ENCODE measurements at regions not wholly inside any gene's neighbourhood (a gene's known extent, or its start where the extent isn't known, plus 50 kb on each side); places are given as distances from the start of the nearest gene placed in this dataset.

DNA sequence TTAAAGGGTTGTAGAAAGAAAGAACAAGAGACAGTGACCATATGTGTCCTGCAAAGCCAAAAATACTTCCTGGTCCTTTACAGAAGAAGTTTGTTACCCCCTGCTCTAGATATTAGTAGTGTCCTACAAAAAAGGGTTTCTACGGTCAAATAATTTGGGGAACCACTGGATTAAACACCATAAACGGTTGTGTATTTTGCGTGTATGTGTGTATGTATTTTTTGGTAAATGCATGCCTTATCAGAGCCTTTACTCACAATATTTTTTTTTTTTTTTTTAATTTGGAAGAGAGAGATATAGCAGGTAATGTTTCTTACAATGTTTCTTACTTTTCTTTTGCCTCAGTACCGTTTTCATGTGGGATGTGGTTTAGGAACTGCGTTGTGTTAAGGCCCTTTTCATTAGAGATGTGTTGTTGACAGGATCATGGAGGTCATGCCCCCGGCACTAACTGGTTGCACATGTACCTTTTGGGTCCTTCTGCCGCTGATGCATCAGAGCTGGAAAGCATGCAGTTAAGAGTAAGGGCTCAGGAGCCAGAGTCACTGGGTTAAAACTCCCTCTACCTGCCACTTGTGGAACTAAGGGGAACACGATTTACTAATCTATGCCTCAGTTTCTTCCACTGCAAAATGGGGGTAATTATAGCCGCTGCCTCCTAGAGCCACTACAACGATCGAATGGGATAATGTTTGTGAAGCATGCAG lies 234.6 kb upstream of the KAZN start:
- no peaks in the 10 kb centered on the region for H3K36me3 Mint-ChIP-seq
- H3K27me3 Mint-ChIP-seq, result peaks cover 10% of the 10 kb centered on the region
- TF ChIP-seq, protein P1, sequence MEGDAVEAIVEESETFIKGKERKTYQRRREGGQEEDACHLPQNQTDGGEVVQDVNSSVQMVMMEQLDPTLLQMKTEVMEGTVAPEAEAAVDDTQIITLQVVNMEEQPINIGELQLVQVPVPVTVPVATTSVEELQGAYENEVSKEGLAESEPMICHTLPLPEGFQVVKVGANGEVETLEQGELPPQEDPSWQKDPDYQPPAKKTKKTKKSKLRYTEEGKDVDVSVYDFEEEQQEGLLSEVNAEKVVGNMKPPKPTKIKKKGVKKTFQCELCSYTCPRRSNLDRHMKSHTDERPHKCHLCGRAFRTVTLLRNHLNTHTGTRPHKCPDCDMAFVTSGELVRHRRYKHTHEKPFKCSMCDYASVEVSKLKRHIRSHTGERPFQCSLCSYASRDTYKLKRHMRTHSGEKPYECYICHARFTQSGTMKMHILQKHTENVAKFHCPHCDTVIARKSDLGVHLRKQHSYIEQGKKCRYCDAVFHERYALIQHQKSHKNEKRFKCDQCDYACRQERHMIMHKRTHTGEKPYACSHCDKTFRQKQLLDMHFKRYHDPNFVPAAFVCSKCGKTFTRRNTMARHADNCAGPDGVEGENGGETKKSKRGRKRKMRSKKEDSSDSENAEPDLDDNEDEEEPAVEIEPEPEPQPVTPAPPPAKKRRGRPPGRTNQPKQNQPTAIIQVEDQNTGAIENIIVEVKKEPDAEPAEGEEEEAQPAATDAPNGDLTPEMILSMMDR (conservative IDR thresholded peaks at IDR 0.05), result peak; percentile 43
- no peak overlapping the region for H3K4me3 Mint-ChIP-seq
- H3K27ac Mint-ChIP-seq, result no peak overlapping the region
- no peak for DNase-seq (ENCODE audit: extremely low spot score, unreplicated experiment)
- H3K4me1 Mint-ChIP-seq (ENCODE audit: unreplicated experiment), result peaks cover 16% of the 10 kb centered on the region
- peaks cover 5% of the 10 kb centered on the region for H3K9me3 Mint-ChIP-seq

DNA sequence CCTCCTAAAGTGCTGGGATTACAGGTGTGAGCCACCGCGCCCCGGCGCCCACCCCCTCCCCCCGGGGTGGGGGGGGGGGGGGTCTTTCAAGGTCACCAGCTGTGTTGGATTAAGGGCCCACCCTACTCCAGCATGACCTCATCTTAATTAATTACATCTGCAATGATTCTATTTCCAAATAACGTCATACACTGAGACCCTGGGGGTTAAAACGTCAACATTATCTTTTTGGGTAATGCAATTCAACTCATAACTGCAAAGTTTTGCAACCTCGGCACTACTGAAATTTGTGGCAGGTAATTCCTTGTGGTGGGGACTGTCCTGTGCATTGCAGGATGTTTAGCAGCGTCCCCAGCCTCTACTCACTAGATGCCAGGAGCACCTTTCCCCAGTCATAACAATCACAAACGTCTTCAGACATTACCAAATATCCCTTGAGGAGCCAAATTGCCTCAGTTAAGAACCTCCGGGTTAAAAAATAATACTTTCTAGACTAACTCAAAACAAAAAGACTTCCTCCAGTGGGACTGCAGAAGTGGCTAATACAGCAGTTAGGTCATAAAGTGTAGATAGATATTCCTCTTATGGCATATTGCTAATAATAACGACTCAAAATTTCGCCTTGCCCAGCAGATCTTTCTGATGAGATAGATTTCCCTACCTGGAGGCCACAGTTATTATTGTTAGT lies 233.0 kb upstream of the KAZN start:
- Mint-ChIP-seq H3K36me3 (no peaks in the 10 kb centered on the region), H3K9me3 (peaks cover 5% of the 10 kb centered on the region), H3K4me3 (no peak overlapping the region), H3K27ac (no peak overlapping the region), H3K27me3 (peaks cover 17% of the 10 kb centered on the region), H3K4me1 (ENCODE audit: unreplicated experiment) (peaks cover 22% of the 10 kb centered on the region)
- DNase-seq (ENCODE audit: extremely low spot score, unreplicated experiment), result no peak
- TF ChIP-seq, protein P1 (conservative IDR thresholded peaks at IDR 0.05), result no peak

DNA sequence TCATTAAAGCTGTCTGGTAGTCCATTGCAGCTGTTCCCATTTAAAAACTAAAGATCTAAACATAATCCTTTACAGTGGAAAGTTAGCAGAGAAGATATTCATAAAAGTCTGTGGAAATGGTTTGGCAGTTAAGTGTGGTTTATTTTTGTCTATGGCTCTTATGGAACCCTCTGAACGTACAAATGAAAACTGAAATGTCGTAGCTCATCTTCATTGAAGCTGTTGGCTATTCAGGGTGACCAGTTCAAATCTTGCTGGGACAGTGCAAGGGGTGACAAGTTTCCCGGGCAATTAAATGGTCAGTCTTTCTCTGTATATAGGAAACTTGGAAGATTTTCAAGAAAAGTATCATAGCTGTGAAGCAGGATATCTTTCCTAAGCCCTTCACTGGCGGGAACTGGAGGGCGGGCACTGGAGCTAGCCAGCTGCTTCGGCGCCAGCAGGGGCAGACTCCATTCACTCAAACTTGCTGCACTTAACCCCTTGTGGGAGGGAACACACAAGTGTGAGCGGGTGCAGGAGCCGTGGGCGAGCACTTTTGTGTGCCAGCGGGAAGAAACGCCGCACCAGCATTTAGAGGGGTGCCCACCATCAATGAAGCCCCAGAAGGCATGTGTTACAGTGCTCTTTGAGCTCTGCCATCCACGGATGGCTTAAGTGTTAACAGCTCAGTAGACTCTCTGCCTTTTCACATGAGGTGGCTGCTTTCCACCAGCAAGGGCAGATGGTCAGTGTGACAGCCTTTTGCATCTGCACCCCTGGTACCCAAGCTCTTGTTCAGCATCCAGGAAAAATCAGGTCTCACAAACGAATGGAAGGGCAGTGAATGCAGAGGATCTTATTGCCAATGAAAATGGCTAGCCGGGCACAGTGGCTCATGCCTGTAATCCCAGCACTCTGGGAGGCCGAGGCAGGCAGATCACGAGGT lies 232.1 kb upstream of the KAZN start:
- Mint-ChIP-seq H3K4me3 (no peak overlapping the region), H3K27ac (no peak overlapping the region), H3K27me3 (peaks cover 17% of the 10 kb centered on the region), H3K9me3 (peaks cover 5% of the 10 kb centered on the region), H3K4me1 (ENCODE audit: unreplicated experiment) (peaks cover 22% of the 10 kb centered on the region), H3K36me3 (no peaks in the 10 kb centered on the region)
- DNase-seq (ENCODE audit: extremely low spot score, unreplicated experiment), result no peak
- TF ChIP-seq, protein P1 (conservative IDR thresholded peaks at IDR 0.05), result peak; percentile 42

DNA sequence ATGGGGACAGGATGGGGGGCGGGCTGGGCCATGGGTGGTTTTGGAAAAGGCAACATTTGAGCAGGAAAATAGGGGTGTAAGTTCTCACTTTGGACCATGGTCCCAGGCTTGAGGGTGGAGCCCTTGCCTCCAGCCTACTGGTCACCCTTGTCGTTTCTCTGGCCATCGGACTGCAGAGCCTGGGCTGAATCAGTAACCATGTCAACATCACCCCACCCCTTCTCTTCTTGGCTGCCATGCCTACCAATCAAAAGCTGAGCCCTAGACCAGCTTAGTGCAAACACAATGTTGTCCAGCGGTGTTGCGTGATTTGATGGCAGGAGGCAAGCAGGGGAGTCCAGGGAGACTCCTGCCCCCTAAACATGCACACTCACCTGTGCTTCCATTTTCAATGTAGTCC lies 231.0 kb upstream of the KAZN start:
- Mint-ChIP-seq H3K4me3 (no peak overlapping the region), H3K27me3 (peaks cover 23% of the 10 kb centered on the region), H3K4me1 (ENCODE audit: unreplicated experiment) (peaks cover 22% of the 10 kb centered on the region), H3K27ac (no peak overlapping the region), H3K36me3 (no peaks in the 10 kb centered on the region), H3K9me3 (no peaks in the 10 kb centered on the region)
- TF ChIP-seq, protein P1 (conservative IDR thresholded peaks at IDR 0.05), result no peak
- DNase-seq (ENCODE audit: extremely low spot score, unreplicated experiment), result no peak

DNA sequence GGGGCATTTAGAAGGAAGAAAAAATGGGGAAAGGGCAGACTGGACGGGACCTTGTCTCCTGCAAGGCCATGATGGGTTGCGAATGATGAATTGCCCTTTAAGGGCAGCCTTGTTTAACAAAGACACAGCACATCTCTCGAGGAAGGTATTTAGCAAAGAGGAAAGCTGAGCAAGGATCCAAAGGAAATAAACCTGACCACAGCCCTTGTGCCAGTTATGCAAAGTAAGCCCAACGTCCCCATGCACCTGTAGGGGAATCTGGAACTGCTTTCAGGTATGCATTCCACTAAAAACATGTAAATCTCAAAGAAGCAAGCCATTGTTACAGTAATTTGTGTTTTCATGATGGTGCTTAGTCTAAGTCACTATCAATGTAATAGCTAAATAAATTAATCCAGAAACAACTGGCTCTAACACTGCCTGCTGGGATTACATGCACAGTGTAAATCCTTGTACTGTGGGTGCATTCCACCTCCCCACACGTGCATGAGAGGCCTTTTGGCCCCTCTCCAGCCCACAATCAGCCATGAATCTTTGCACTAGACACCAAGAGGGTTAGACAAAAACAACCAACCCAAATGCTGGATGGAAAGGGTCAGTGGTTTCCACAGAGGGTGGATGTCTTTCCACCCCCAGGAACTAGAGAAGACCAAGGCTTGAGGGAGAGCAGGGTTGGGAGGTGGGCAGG lies 228.8 kb upstream of the KAZN start:
- H3K27me3 Mint-ChIP-seq, result peaks cover 26% of the 10 kb centered on the region
- TF ChIP-seq, protein P1 (conservative IDR thresholded peaks at IDR 0.05), result no peak
- H3K27ac Mint-ChIP-seq, result no peak overlapping the region
- H3K4me3 Mint-ChIP-seq, result no peak overlapping the region
- H3K4me1 Mint-ChIP-seq (ENCODE audit: unreplicated experiment), result peaks cover 22% of the 10 kb centered on the region
- no peaks in the 10 kb centered on the region for H3K36me3 Mint-ChIP-seq
- H3K9me3 Mint-ChIP-seq, result no peaks in the 10 kb centered on the region
- DNase-seq (ENCODE audit: extremely low spot score, unreplicated experiment), result no peak

All from type B pancreatic cell (in vitro differentiated cells).